Spleen (tissue), 11 donors: ENCODE measurements at regions not wholly inside any gene's neighbourhood (a gene's known extent, or its start where the extent isn't known, plus 50 kb on each side); places are given as distances from the start of the nearest gene placed in this dataset.

Experiments
- DNase-seq: peaks from one replicate; pipeline ENCODE4 v3.0.0-alpha.2; 2020
- H3K27ac ChIP-seq, 8 donors: fragments of 200-600 bp; sonication (generic) in 7 of 8; 1 replicate in 4 of 8; 2 replicates in 4 of 8; pipeline versions ENCODE4 v1.5.0 to v1.8.0; 2016 to 2021; ENCODE audit warnings: inconsistent platforms in 4 of 8, mild to moderate bottlenecking in 4 of 8, moderate library complexity in 1 of 8
- H3K27me3 ChIP-seq, 7 donors: fragments of 200-600 bp; sonication (generic) in 6 of 7; replicated peaks in 1 of 7; 1 replicate in 4 of 7; 2 replicates in 3 of 7; pipeline versions ENCODE4 v1.5.0 to v1.8.0; 2016 to 2021; ENCODE audit warnings: inconsistent platforms in 3 of 7, mild to moderate bottlenecking in 1 of 7
- H3K36me3 ChIP-seq, 6 donors: fragments of 200-600 bp; sonication (generic) in 5 of 6; 1 replicate in 4 of 6; 2 replicates in 2 of 6; pipeline versions ENCODE4 v1.5.0 to v1.8.0; 2016 to 2021; ENCODE audit warnings: inconsistent platforms in 2 of 6
- H3K4me1 ChIP-seq, 6 donors: fragments of 200-600 bp; sonication (generic) in 5 of 6; 1 replicate in 3 of 6; 2 replicates in 3 of 6; pipeline versions ENCODE4 v1.5.0 to v1.8.0; 2016 to 2021; ENCODE audit warnings: inconsistent platforms in 3 of 6
- H3K4me3 ChIP-seq, 8 donors: fragments of 200-600 bp; sonication (generic) in 7 of 8; 1 replicate in 4 of 8; 2 replicates in 4 of 8; pipeline versions ENCODE4 v1.5.0 to v1.8.0; 2016 to 2021; ENCODE audit warnings: inconsistent platforms in 4 of 8, mild to moderate bottlenecking in 4 of 8, moderate library complexity in 2 of 8
- H3K9me3 ChIP-seq, 8 donors: fragments of 200-600 bp; sonication (generic) in 7 of 8; 1 replicate in 4 of 8; 2 replicates in 4 of 8; pipeline versions ENCODE4 v1.5.0 to v1.8.0; 2016 to 2021; ENCODE audit warnings: inconsistent platforms in 4 of 8
- CTCF ChIP-seq, 11 experiments: fragments of 200-600 bp in 7 of 11; fragments of 450-650 bp in 4 of 11; sonication (generic) in 4 of 11; IDR thresholded peaks in 8 of 11; conservative IDR thresholded peaks in 3 of 11; 1 replicate in 7 of 11; 2 replicates in 4 of 11; pipeline versions ENCODE4 v1.4.0 to v1.8.0; 2016 to 2021; ENCODE audit warnings: antibody characterized with exemption in 11 of 11, inconsistent platforms in 4 of 11, mild to moderate bottlenecking in 1 of 11
- POLR2A ChIP-seq, 3 donors: fragments of 450-650 bp; IDR thresholded peaks; one replicate each; pipeline ENCODE4 v1.5.1; 2017; ENCODE audit warnings: antibody characterized with exemption in 3 of 3, mild to moderate bottlenecking in 1 of 3
- POLR2AphosphoS5 ChIP-seq, 3 donors: sonication (generic); formaldehyde crosslinking; IDR thresholded peaks; one replicate each; pipeline ENCODE4 v1.5.1; 2017; ENCODE audit warnings: antibody characterized with exemption in 3 of 3
- WGBS, 5 donors: extraction: QIAGEN DNeasy Blood & Tissue Kit in 3 of 5; methylation state at CpG; one replicate each; pipeline versions ENCODE4 v1.1.5 to v1.1.7; 2013 to 2018; 5-methylcytosine and 5-hydroxymethylcytosine counted together
- intact Hi-C: fragments of 100-400 bp; cut with DNase I; formaldehyde crosslinking; loops from one replicate; pipeline ENCODE4 v1.15.0; 2023; ENCODE audit warnings: low total_unique reads
- donor health status: healthy with polysubstance abuse.
- donor health status: DM: no; HTN: no; CAD: no; lungs with moderate emphysema.
- donor health status: DM: no; HTN: no; CAD: no.
- donor health status: Bipolar disorder and iron deficiency.
- donor health status: healthy.
- donor health status: DM: no; HTN: no; CAD: no.
- donor health status: DM: yes; HTN: yes; CAD: no.

GRCh38 chr6:21502682-21503081 is 90.9 kb upstream of the SOX4 start:
- intact Hi-C loops: no loop called here
- no peaks in the 10 kb centered on the region for H3K4me1 ChIP-seq
- H3K27ac ChIP-seq: no peak overlapping the region
- no peaks in the 10 kb centered on the region for H3K9me3 ChIP-seq
- H3K36me3 ChIP-seq: no peaks in the 10 kb centered on the region
- DNase-seq: no peak
- H3K27me3 ChIP-seq: no peaks in the 10 kb centered on the region
- TF ChIP-seq POLR2AphosphoS5 (IDR thresholded peaks at IDR 0.05) (no peak), CTCF (IDR thresholded peaks at IDR 0.05 in 8 of 11, conservative IDR thresholded peaks at IDR 0.05 in 3 of 11) (no peak), POLR2A (IDR thresholded peaks at IDR 0.05) (no peak)
- no peak overlapping the region for H3K4me3 ChIP-seq
- WGBS, 5 donors: 84 to 100% (median 97%) methylated on average over 1 of the region's 1 CpG

GRCh38 chr6:21504790-21505189 is 88.8 kb upstream of the SOX4 start:
- H3K27ac ChIP-seq: no peak overlapping the region
- 84 to 89% (median 87%) methylated on average over 6 of the region's 6 CpGs for WGBS, 5 donors
- no peaks in the 10 kb centered on the region for H3K9me3 ChIP-seq
- no peaks in the 10 kb centered on the region for H3K36me3 ChIP-seq
- DNase-seq: no peak
- intact Hi-C loops: no loop called here
- H3K4me1 ChIP-seq: no peaks in the 10 kb centered on the region
- H3K27me3 ChIP-seq: no peaks in the 10 kb centered on the region
- no peak for TF ChIP-seq POLR2A (IDR thresholded peaks at IDR 0.05)
- no peak for TF ChIP-seq POLR2AphosphoS5 (IDR thresholded peaks at IDR 0.05)
- no peak for TF ChIP-seq CTCF (IDR thresholded peaks at IDR 0.05 in 8 of 11, conservative IDR thresholded peaks at IDR 0.05 in 3 of 11)
- H3K4me3 ChIP-seq: no peak overlapping the region

GRCh38 chr6:21505574-21505990 is 88.0 kb upstream of the SOX4 start:
- WGBS, 5 donors: 82 to 96% (median 93%) methylated on average over 5 of the region's 5 CpGs
- intact Hi-C loops: no loop called here

GRCh38 chr6:21506126-21506525 is 87.4 kb upstream of the SOX4 start:
- Histone ChIP-seq H3K9me3 (no peaks in the 10 kb centered on the region), H3K4me3 (no peak overlapping the region), H3K36me3 (no peaks in the 10 kb centered on the region), H3K27ac (no peak overlapping the region), H3K4me1 (no peaks in the 10 kb centered on the region), H3K27me3 (no peaks in the 10 kb centered on the region)
- no peak for DNase-seq
- TF ChIP-seq POLR2AphosphoS5 (IDR thresholded peaks at IDR 0.05): no peak
- no peak for TF ChIP-seq CTCF (IDR thresholded peaks at IDR 0.05 in 8 of 11, conservative IDR thresholded peaks at IDR 0.05 in 3 of 11)
- no peak for TF ChIP-seq POLR2A (IDR thresholded peaks at IDR 0.05)
- 84 to 93% (median 90%) methylated on average over 4 of the region's 4 CpGs for WGBS, 5 donors
- intact Hi-C loops: no loop called here

More at GRCh38 chr6:21505574-21505990, 88.0 kb upstream of the SOX4 start:
- Histone ChIP-seq H3K36me3 (no peaks in the 10 kb centered on the region), H3K4me1 (no peaks in the 10 kb centered on the region), H3K27ac (no peak overlapping the region), H3K9me3 (no peaks in the 10 kb centered on the region), H3K27me3 (no peaks in the 10 kb centered on the region), H3K4me3 (no peak overlapping the region)
- no peak for DNase-seq
- TF ChIP-seq CTCF (IDR thresholded peaks at IDR 0.05 in 8 of 11, conservative IDR thresholded peaks at IDR 0.05 in 3 of 11): no peak
- no peak for TF ChIP-seq POLR2AphosphoS5 (IDR thresholded peaks at IDR 0.05)
- no peak for TF ChIP-seq POLR2A (IDR thresholded peaks at IDR 0.05)
